Activated CD4-positive, alpha-beta memory T cell treated with anti-CD3 and anti-CD28 coated beads, Interleukin-2, amount 10 ng/mL, durations not matched to agents 7 days and 5 days (primary cell): ENCODE measurements at regions not wholly inside any gene's neighbourhood (a gene's known extent, or its start where the extent isn't known, plus 50 kb on each side); places are given as distances from the start of the nearest gene placed in this dataset.

ENCODE experiments used
- CTCF ChIA-PET: fragments of 350-600 bp; sonication (Branson Sonifier 250); formaldehyde crosslinking; loops from one replicate; lab custom pipeline; 2021; ENCODE audit warnings: antibody characterized with exemption, inconsistent platforms; lab: Charles Lee
- POLR2A ChIA-PET: fragments of 350-600 bp; sonication (Branson Sonifier 250); formaldehyde crosslinking; loops from one replicate; lab custom pipeline; 2021; ENCODE audit warnings: antibody characterized with exemption; lab: Charles Lee
- DNase-seq: peaks from one replicate; pipeline ENCODE4 v3.0.0-alpha.2; 2020
- H3K27ac Mint-ChIP-seq: one replicate; pipeline ENCODE4 v1.8.0; 2021; ENCODE audit warnings: mild to moderate bottlenecking, mixed read lengths
- H3K27me3 Mint-ChIP-seq: one replicate; pipeline ENCODE4 v1.8.0; 2021; ENCODE audit warnings: mixed read lengths
- H3K36me3 Mint-ChIP-seq: one replicate; pipeline ENCODE4 v1.8.0; 2021; ENCODE audit warnings: low read depth, mixed read lengths
- H3K4me1 Mint-ChIP-seq: one replicate; pipeline ENCODE4 v1.8.0; 2021; ENCODE audit warnings: mixed read lengths
- H3K4me3 Mint-ChIP-seq: one replicate; pipeline ENCODE4 v1.8.0; 2021; ENCODE audit warnings: mild to moderate bottlenecking, mixed read lengths
- H3K9me3 Mint-ChIP-seq: one replicate; pipeline ENCODE4 v1.8.0; 2021; ENCODE audit warnings: mixed read lengths

DNA sequence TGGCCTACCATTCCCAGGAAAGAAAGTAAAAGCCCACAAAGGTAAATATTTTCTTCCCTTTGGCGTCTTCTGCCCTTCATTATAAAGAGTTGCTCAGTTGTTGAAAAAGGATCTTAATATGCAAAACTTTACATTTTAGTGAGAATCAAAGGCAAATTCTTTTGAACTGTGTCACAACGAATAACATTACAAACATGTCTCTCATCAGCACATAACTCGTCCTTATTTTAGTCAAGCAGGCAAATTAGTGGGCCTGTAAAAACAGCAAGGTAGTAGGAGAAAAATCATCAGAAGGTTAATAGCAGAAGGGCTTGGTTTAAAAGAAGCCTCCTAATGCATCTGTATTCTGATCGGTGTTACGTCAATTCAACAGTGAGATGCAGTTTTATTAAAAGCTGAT, 647.3 kb upstream of the DIPK2B start:
- DNase-seq = no peak
- ChIA-PET POLR2A (interaction anchor here (1.0 to 1.8 kb wide), 4 partner anchors 16 to 78 kb away, joined by 3 to 9 read pairs (median 5); no protein-coding TSS in a partner anchor), CTCF (interaction anchor here (1.5 kb wide), 1 partner anchor 42 kb away, joined by 8 read pairs; no protein-coding TSS in a partner anchor)
- Mint-ChIP-seq H3K9me3 (no peaks in the 10 kb centered on the region), H3K27ac (peak overlapping the region; percentile 73), H3K4me3 (peak overlapping the region; percentile 57), H3K27me3 (no peaks in the 10 kb centered on the region), H3K36me3 (peaks cover 46% of the 10 kb centered on the region), H3K4me1 (peaks cover 55% of the 10 kb centered on the region)

- DNase-seq = no peak
- Mint-ChIP-seq H3K27ac (peak overlapping the region; percentile 40), H3K9me3 (no peaks in the 10 kb centered on the region), H3K4me3 (peak overlapping the region; percentile 18), H3K36me3 (peaks cover 59% of the 10 kb centered on the region), H3K4me1 (peaks cover 60% of the 10 kb centered on the region), H3K27me3 (no peaks in the 10 kb centered on the region)
- CTCF ChIA-PET = interaction anchor here (2.0 kb wide), 1 partner anchor 44 kb away, joined by 11 read pairs; no protein-coding TSS in a partner anchor
- POLR2A ChIA-PET = interaction anchor here (0.9 to 1.7 kb wide), 2 partner anchors 40 to 77 kb away, joined by 3 to 8 read pairs; no protein-coding TSS in a partner anchor
These were observed 645.7 kb upstream of the DIPK2B start for GRCh38 chrX:45846328-45846727.

DNA sequence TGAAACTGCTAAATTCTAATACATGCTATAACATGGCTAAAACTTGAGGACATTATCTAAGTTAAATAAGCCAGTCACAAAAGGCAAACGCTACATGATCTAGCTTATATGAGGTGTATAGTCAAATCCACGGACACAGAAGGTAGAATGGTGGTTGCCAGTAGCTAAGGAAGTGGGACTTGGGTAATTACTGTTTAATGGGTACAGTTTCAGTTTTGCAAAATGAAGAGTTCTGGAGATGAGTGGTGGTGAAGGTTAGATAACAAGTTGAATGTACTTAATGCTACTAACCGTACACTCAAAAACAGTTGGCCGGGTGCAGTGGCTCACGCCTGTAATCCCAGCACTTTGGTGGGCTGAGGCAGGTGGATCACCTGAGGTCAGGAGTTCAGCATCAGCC, 644.5 kb upstream of the DIPK2B start:
- ChIA-PET CTCF (interaction anchor here (1.4 to 2.0 kb wide), 3 partner anchors 43 to 330 kb away, joined by 3 to 11 read pairs (median 3); no protein-coding TSS in a partner anchor), POLR2A (interaction anchor here (0.9 to 5.2 kb wide), 6 partner anchors 13 to 87 kb away, joined by 3 to 25 read pairs (median 4); no protein-coding TSS in a partner anchor)
- H3K27me3 Mint-ChIP-seq = no peaks in the 10 kb centered on the region
- no peak for DNase-seq
- H3K36me3 Mint-ChIP-seq = peaks cover 59% of the 10 kb centered on the region
- H3K4me3 Mint-ChIP-seq = no peak overlapping the region
- H3K9me3 Mint-ChIP-seq = no peaks in the 10 kb centered on the region
- H3K4me1 Mint-ChIP-seq = peaks cover 67% of the 10 kb centered on the region
- peak overlapping the region; percentile 72 for H3K27ac Mint-ChIP-seq

GRCh38 chrX:45843518-45843917, 642.8 kb upstream of the DIPK2B start:
- Mint-ChIP-seq H3K9me3 (no peaks in the 10 kb centered on the region), H3K36me3 (peaks cover 53% of the 10 kb centered on the region), H3K27ac (peak overlapping the region; percentile 72), H3K4me1 (peaks cover 64% of the 10 kb centered on the region), H3K4me3 (no peak overlapping the region), H3K27me3 (no peaks in the 10 kb centered on the region)
- ChIA-PET POLR2A (interaction anchor here (1.1 to 5.2 kb wide), 3 partner anchors 11 to 74 kb away, joined by 3 to 25 read pairs (median 4); no protein-coding TSS in a partner anchor), CTCF (interaction anchor here (0.9 to 1.7 kb wide), 3 partner anchors 13 to 37 kb away, joined by 3 to 5 read pairs (median 3); no protein-coding TSS in a partner anchor)
- DNase-seq = no peak

DNA sequence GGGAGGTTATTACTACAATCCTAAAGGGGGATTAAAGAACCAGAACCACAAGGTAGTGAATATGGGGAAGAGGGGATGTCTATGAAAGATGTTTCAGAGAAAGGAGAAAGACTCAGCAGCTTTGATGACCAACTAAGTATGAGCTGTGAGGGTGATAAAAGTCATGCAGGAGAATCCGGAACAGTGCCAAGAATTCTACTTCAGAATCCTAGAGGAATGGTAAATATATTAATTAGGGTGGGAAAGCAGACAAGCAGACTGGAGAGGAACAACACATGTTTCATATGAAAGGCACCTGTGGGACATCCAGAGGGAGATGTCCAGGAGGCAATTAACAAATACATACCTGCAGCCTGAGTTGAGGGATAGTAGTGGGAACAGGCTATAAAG, 642.2 kb upstream of the DIPK2B start:
- no peak overlapping the region for H3K4me3 Mint-ChIP-seq
- ChIA-PET POLR2A (interaction anchor here (1.0 to 5.2 kb wide), 5 partner anchors 11 to 89 kb away, joined by 3 to 25 read pairs (median 4); no protein-coding TSS in a partner anchor), CTCF (interaction anchor here (0.9 to 1.7 kb wide), 4 partner anchors 12 to 41 kb away, joined by 3 to 5 read pairs (median 3); no protein-coding TSS in a partner anchor)
- H3K4me1 Mint-ChIP-seq = peaks cover 63% of the 10 kb centered on the region
- H3K36me3 Mint-ChIP-seq = peaks cover 52% of the 10 kb centered on the region
- H3K9me3 Mint-ChIP-seq = no peaks in the 10 kb centered on the region
- H3K27me3 Mint-ChIP-seq = no peaks in the 10 kb centered on the region
- DNase-seq = no peak
- H3K27ac Mint-ChIP-seq = peak overlapping the region; percentile 72

- peaks cover 62% of the 10 kb centered on the region for H3K4me1 Mint-ChIP-seq
- H3K36me3 Mint-ChIP-seq = peaks cover 50% of the 10 kb centered on the region
- CTCF ChIA-PET = interaction anchor here (0.9 to 1.7 kb wide), 3 partner anchors 12 to 41 kb away, joined by 3 to 5 read pairs (median 4); no protein-coding TSS in a partner anchor
- H3K4me3 Mint-ChIP-seq = no peak overlapping the region
- H3K27ac Mint-ChIP-seq = peak overlapping the region; percentile 72
- DNase-seq = no peak
- no peaks in the 10 kb centered on the region for H3K27me3 Mint-ChIP-seq
- H3K9me3 Mint-ChIP-seq = no peaks in the 10 kb centered on the region
- POLR2A ChIA-PET = interaction anchor here (0.7 to 5.2 kb wide), 6 partner anchors 10 to 89 kb away, joined by 3 to 25 read pairs (median 3); no protein-coding TSS in a partner anchor
These were observed 641.7 kb upstream of the DIPK2B start for GRCh38 chrX:45842207-45842925.

DNA sequence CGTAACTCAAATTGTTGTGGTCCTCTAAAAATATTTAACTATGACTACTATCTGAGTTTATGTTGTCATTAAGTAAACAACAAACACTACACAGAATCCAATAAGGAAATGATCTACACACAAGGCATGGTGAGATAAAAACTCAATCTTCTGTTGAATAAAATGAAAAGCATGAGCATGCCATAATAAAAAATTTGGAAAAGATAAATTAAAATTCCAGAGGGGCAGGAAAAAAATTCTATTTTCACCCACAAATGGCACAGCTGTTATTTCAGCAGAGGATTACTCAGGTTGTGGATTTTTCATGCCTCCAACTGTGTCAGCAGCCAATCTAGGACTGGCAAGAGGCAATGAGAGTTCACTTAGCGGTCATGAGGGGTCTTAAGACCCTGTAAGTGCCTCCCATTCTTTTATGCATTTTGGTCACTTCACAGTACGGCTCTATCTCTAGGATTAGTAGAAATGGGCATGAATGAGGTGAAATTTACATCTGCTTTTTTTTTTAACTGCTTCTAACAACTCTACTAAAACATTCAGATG, 639.8 kb upstream of the DIPK2B start:
- ChIA-PET CTCF (interaction anchor here (1.0 kb wide), 1 partner anchor 32 kb away, joined by 3 read pairs; no protein-coding TSS in a partner anchor), POLR2A (interaction anchor here (1.6 to 5.2 kb wide), 2 partner anchors 8 to 9 kb away, joined by 4 to 25 read pairs; no protein-coding TSS in a partner anchor)
- no peak overlapping the region for H3K27ac Mint-ChIP-seq
- H3K9me3 Mint-ChIP-seq = no peaks in the 10 kb centered on the region
- DNase-seq = no peak
- H3K4me1 Mint-ChIP-seq = peaks cover 51% of the 10 kb centered on the region
- no peaks in the 10 kb centered on the region for H3K27me3 Mint-ChIP-seq
- no peak overlapping the region for H3K4me3 Mint-ChIP-seq
- H3K36me3 Mint-ChIP-seq = peaks cover 44% of the 10 kb centered on the region

GRCh38 chrX:45830343-45830742, 629.7 kb upstream of the DIPK2B start:
- no peak for DNase-seq
- CTCF ChIA-PET = interaction anchor here (1.5 kb wide), 1 partner anchor 13 kb away, joined by 5 read pairs; no protein-coding TSS in a partner anchor
- no peaks in the 10 kb centered on the region for H3K27me3 Mint-ChIP-seq
- no peaks in the 10 kb centered on the region for H3K9me3 Mint-ChIP-seq
- peaks cover 68% of the 10 kb centered on the region for H3K4me1 Mint-ChIP-seq
- peak overlapping the region; percentile 82 for H3K27ac Mint-ChIP-seq
- H3K4me3 Mint-ChIP-seq = peak overlapping the region; percentile 54
- H3K36me3 Mint-ChIP-seq = peaks cover 44% of the 10 kb centered on the region
- POLR2A ChIA-PET = interaction anchor here (1.6 to 4.6 kb wide), 4 partner anchors 13 to 65 kb away, joined by 3 to 25 read pairs (median 8); no protein-coding TSS in a partner anchor

GRCh38 chrX:45824471-45824870, 623.8 kb upstream of the DIPK2B start:
- peak overlapping the region; percentile 58 for H3K27ac Mint-ChIP-seq
- H3K36me3 Mint-ChIP-seq = peaks cover 30% of the 10 kb centered on the region
- H3K27me3 Mint-ChIP-seq = no peaks in the 10 kb centered on the region
- POLR2A ChIA-PET = interaction anchor here (0.9 to 1.3 kb wide), 3 partner anchors 17 to 23 kb away, joined by 3 to 5 read pairs (median 3); no protein-coding TSS in a partner anchor
- CTCF ChIA-PET = interaction anchor here (0.6 to 1.1 kb wide), 2 partner anchors 19 to 23 kb away, joined by 3 to 4 read pairs; no protein-coding TSS in a partner anchor
- H3K4me1 Mint-ChIP-seq = peaks cover 39% of the 10 kb centered on the region
- peak; percentile 39 for DNase-seq
- H3K4me3 Mint-ChIP-seq = no peak overlapping the region
- H3K9me3 Mint-ChIP-seq = no peaks in the 10 kb centered on the region

DNA sequence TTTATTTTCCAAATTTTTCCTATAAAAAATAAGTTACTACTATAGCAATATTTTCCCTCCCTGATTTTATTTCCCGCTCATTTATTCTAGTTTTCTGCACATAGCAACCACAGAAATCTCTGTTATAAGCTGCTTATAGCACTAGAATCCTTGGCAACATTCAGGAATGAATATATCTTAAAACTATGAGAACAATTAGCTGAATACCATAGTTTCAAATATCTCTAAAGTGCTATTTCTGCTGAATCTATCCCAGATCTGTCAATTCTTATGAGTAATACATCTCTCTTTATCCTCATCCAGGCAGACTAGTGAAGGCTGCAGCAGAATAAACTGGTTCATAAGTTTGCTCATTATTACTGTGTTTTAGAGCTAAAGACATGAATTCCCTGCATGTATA, 622.9 kb upstream of the DIPK2B start:
- ChIA-PET CTCF (interaction anchor here (1.1 kb wide), 1 partner anchor 22 kb away, joined by 4 read pairs; no protein-coding TSS in a partner anchor), POLR2A (interaction anchor here (1.0 to 1.3 kb wide), 2 partner anchors 16 to 22 kb away, joined by 3 to 5 read pairs; no protein-coding TSS in a partner anchor)
- Mint-ChIP-seq H3K36me3 (peaks cover 33% of the 10 kb centered on the region), H3K4me1 (peaks cover 35% of the 10 kb centered on the region), H3K27ac (no peak overlapping the region), H3K4me3 (no peak overlapping the region), H3K27me3 (no peaks in the 10 kb centered on the region), H3K9me3 (no peaks in the 10 kb centered on the region)
- no peak for DNase-seq

GRCh38 chrX:45822124-45822523, 621.4 kb upstream of the DIPK2B start:
- CTCF ChIA-PET = no interaction called here
- peaks cover 28% of the 10 kb centered on the region for H3K4me1 Mint-ChIP-seq
- no peak overlapping the region for H3K4me3 Mint-ChIP-seq
- POLR2A ChIA-PET = no interaction called here
- H3K27me3 Mint-ChIP-seq = no peaks in the 10 kb centered on the region
- H3K27ac Mint-ChIP-seq = no peak overlapping the region
- H3K9me3 Mint-ChIP-seq = no peaks in the 10 kb centered on the region
- H3K36me3 Mint-ChIP-seq = peaks cover 34% of the 10 kb centered on the region
- no peak for DNase-seq

DNA sequence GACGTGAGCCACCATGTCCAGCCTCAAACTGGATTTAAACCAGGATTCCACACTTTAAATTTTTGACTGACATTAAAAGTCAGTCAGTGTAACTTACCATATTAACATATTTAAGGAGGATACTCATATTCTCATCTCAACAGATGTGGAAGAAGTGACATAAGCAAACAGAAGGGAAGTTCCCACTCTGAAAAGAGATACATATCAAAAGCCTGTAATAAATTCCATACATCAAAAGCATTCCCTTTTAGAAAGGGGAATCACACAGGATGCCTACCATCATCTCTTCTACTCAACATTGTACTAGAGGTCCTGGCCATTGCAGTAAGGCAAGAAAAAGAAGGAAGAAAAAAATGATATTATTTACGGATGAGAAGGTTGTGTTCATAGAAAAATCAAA, 618.2 kb upstream of the DIPK2B start:
- Mint-ChIP-seq H3K27me3 (no peaks in the 10 kb centered on the region), H3K27ac (peak overlapping the region; percentile 16), H3K4me1 (peaks cover 40% of the 10 kb centered on the region), H3K36me3 (peaks cover 46% of the 10 kb centered on the region), H3K4me3 (no peak overlapping the region), H3K9me3 (no peaks in the 10 kb centered on the region)
- POLR2A ChIA-PET = no interaction called here
- no peak for DNase-seq
- CTCF ChIA-PET = no interaction called here
